ENCODE measurements at regions not wholly inside any gene's neighbourhood (a gene's known extent, or its start where the extent isn't known, plus 50 kb on each side); places are given as distances from the start of the nearest gene placed in this dataset.

- no peak for TF ChIP-seq CTCF (conservative IDR thresholded peaks at IDR 0.05; ENCODE audit: low read length)
- no peak for TF ChIP-seq EZH2phosphoT487 (IDR thresholded peaks at IDR 0.05; ENCODE audit: borderline replicate concordance, low read depth, low read length)
These were observed 268.7 kb upstream of the SALL1 start for GRCh38 chr16:51419768-51420167.

All from OCI-LY7 (cell line).